Upper lobe of left lung (tissue), 6 donors: ENCODE measurements at regions not wholly inside any gene's neighbourhood (a gene's known extent, or its start where the extent isn't known, plus 50 kb on each side); places are given as distances from the start of the nearest gene placed in this dataset.

Experiments
- ATAC-seq, 2 donors: fragments of 200-7000 bp; cut with Tn5 transposase; one replicate each; pipeline ENCODE4 v1.9.1; 2022; ENCODE audit warnings: mild to moderate bottlenecking in 2 of 2, moderate library complexity in 2 of 2; ENCODE audit not compliant: low FRiP score in 2 of 2
- DNase-seq, 2 donors: peaks; one replicate each; pipeline ENCODE4 v3.0.0-alpha.2; 2019 to 2020
- H3K27ac ChIP-seq, 4 donors: fragments of 200-600 bp; sonication (generic); one replicate each; pipeline ENCODE4 v1.5.1; 2016 to 2019
- H3K27me3 ChIP-seq, 4 donors: fragments of 200-600 bp; sonication (generic); one replicate each; pipeline ENCODE4 v1.5.1; 2017 to 2019
- H3K36me3 ChIP-seq, 4 donors: fragments of 200-600 bp; sonication (generic); one replicate each; pipeline ENCODE4 v1.5.1; 2016 to 2019
- H3K4me1 ChIP-seq, 4 donors: fragments of 200-600 bp; sonication (generic); one replicate each; pipeline ENCODE4 v1.5.1; 2018 to 2019
- H3K4me3 ChIP-seq, 4 donors: fragments of 200-600 bp; sonication (generic); one replicate each; pipeline ENCODE4 v1.5.1; 2017 to 2019; ENCODE audit warnings: mild to moderate bottlenecking in 2 of 4, moderate library complexity in 1 of 4
- H3K9me3 ChIP-seq, 4 donors: fragments of 200-600 bp; sonication (generic); one replicate each; pipeline ENCODE4 v1.5.1; 2018 to 2019
- CTCF ChIP-seq, 6 experiments: fragments of 450-650 bp in 4 of 6; fragments of 200-600 bp in 2 of 6; sonication (generic) in 2 of 6; IDR thresholded peaks; one replicate each; pipeline ENCODE4 v1.5.1; 2016 to 2019; ENCODE audit warnings: antibody characterized with exemption in 6 of 6
- EP300 ChIP-seq, 4 donors: sonication (generic); formaldehyde crosslinking; IDR thresholded peaks; one replicate each; pipeline ENCODE4 v1.5.1; 2017; ENCODE audit warnings: antibody characterized with exemption in 4 of 4, control low read depth in 2 of 4
- POLR2A ChIP-seq, 4 donors: fragments of 450-650 bp; IDR thresholded peaks; one replicate each; pipeline ENCODE4 v1.5.1; 2016 to 2017; ENCODE audit warnings: antibody characterized with exemption in 4 of 4, mild to moderate bottlenecking in 2 of 4
- POLR2AphosphoS5 ChIP-seq, 2 donors: sonication (generic); formaldehyde crosslinking; IDR thresholded peaks; one replicate each; pipeline ENCODE4 v1.5.1; 2017; ENCODE audit warnings: antibody characterized with exemption in 2 of 2
- WGBS, 2 donors: methylation state at CpG; one replicate each; pipeline ENCODE4 v1.1.5; 2017 to 2018; 5-methylcytosine and 5-hydroxymethylcytosine counted together
- donor health status: DM: no; HTN: no; CAD: no; lungs with moderate emphysema.
- donor health status: DM: no; HTN: yes; CAD: no; lungs with severe emphysema.

DNA sequence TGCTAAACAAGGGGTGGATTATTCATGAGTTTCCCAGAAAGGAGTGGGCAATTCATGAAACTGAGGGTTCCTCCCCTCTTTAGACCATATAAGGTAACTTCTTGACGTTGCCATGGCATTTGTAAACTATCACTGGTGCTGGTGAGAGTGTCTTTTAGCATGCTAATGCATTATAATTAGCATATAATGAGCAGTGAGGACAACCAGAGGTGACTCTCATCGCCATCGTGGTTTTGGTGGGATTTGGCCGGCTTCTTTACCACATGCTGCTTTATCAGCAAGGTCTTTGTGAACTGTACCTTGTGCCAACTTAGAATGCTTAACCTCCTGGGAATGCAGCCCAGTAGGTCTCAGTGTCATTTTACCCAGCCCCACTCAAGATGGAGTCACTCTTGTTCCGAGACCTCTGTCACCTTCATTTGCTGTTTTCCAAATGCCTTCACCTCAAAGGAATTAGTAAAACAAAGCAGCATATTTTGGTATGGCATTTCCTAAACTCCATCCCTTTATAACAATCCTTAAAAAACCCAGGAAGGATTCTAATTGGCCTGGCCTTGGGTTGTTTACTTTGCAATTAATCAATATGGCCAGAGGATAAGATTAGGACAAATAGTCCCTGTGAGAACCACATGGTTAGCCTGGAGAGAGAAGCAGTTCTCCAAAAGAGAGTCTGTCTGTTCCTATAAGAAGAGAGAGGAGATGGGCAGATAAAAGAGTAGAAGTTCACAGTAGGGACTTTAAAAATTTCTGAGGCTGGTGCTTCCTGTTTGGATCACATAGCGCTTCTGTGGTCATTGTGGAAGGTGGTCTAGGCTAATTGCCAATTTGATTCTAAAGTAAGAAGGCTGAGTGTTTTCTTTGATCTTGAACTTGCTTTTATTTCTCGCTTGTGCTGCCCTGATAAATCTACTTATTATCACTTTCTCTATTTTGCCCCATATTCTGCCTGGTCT lies 155.2 kb upstream of the EOMES start:
- ATAC-seq: no peak
- Histone ChIP-seq H3K4me3 (no peak overlapping the region), H3K27me3 (no peaks in the 10 kb centered on the region), H3K4me1 (no peaks in the 10 kb centered on the region), H3K36me3 (no peaks in the 10 kb centered on the region), H3K9me3 (no peaks in the 10 kb centered on the region), H3K27ac (no peak overlapping the region)
- WGBS, 2 donors: 52% methylated on average over 7 of the region's 7 CpGs
- TF ChIP-seq CTCF (IDR thresholded peaks at IDR 0.05) (no peak), EP300 (IDR thresholded peaks at IDR 0.05) (no peak), POLR2AphosphoS5 (IDR thresholded peaks at IDR 0.05) (no peak), POLR2A (IDR thresholded peaks at IDR 0.05) (no peak)
- no peak for DNase-seq

GRCh38 chr3:27878014-27878383 lies 155.9 kb upstream of the EOMES start:
- no peak overlapping the region for H3K27ac ChIP-seq
- no peak overlapping the region for H3K4me3 ChIP-seq
- H3K27me3 ChIP-seq: no peaks in the 10 kb centered on the region
- 53 to 68% methylated on average over 1 of the region's 1 CpG for WGBS, 2 donors
- H3K36me3 ChIP-seq: no peaks in the 10 kb centered on the region
- no peak for TF ChIP-seq POLR2AphosphoS5 (IDR thresholded peaks at IDR 0.05)
- no peak for TF ChIP-seq POLR2A (IDR thresholded peaks at IDR 0.05)
- no peak for TF ChIP-seq EP300 (IDR thresholded peaks at IDR 0.05)
- TF ChIP-seq CTCF (IDR thresholded peaks at IDR 0.05): no peak
- ATAC-seq (no peak), DNase-seq (no peak)
- H3K9me3 ChIP-seq: no peaks in the 10 kb centered on the region
- H3K4me1 ChIP-seq: no peaks in the 10 kb centered on the region

- no peak overlapping the region for H3K27ac ChIP-seq
- no peaks in the 10 kb centered on the region for H3K9me3 ChIP-seq
- peak overlapping the region in 1 of 4 donors; percentile 26 for H3K4me3 ChIP-seq
- H3K4me1 ChIP-seq: no peaks in the 10 kb centered on the region
- TF ChIP-seq POLR2AphosphoS5 (IDR thresholded peaks at IDR 0.05) (no peak), CTCF (IDR thresholded peaks at IDR 0.05) (no peak), POLR2A (IDR thresholded peaks at IDR 0.05) (no peak), EP300 (IDR thresholded peaks at IDR 0.05) (no peak)
- ATAC-seq: peak in 1 of 2 donors; percentile 19
- H3K27me3 ChIP-seq: no peaks in the 10 kb centered on the region
- no peaks in the 10 kb centered on the region for H3K36me3 ChIP-seq
- no peak for DNase-seq
- 48 to 52% methylated on average over 7 of the region's 7 CpGs for WGBS, 2 donors
These were observed 159.1 kb upstream of the EOMES start for GRCh38 chr3:27880969-27881892.

GRCh38 chr3:27883266-27883665 lies 161.1 kb upstream of the EOMES start:
- 67 to 82% methylated on average over 1 of the region's 1 CpG for WGBS, 2 donors
- no peak overlapping the region for H3K27ac ChIP-seq
- no peaks in the 10 kb centered on the region for H3K9me3 ChIP-seq
- H3K4me3 ChIP-seq: no peak overlapping the region
- H3K4me1 ChIP-seq: no peaks in the 10 kb centered on the region
- H3K27me3 ChIP-seq: no peaks in the 10 kb centered on the region
- no peak for ATAC-seq
- DNase-seq: no peak
- TF ChIP-seq POLR2AphosphoS5 (IDR thresholded peaks at IDR 0.05) (no peak), EP300 (IDR thresholded peaks at IDR 0.05) (no peak), CTCF (IDR thresholded peaks at IDR 0.05) (no peak)
- H3K36me3 ChIP-seq: no peaks in the 10 kb centered on the region
